GM21367 (cell line): ENCODE measurements at regions not wholly inside any gene's neighbourhood (a gene's known extent, or its start where the extent isn't known, plus 50 kb on each side); places are given as distances from the start of the nearest gene placed in this dataset.

Experiments
- ATAC-seq: cut with Tn5 transposase; IDR thresholded peaks from one replicate; pipeline ENCODE4 v1.9.1; 2021; ENCODE audit not compliant: unreplicated experiment

GRCh38 chr5:56493766-56494165, 260.6 kb upstream of the ANKRD55 start:
- no peak for ATAC-seq

GRCh38 chr5:56493308-56493707, 260.2 kb upstream of the ANKRD55 start:
- ATAC-seq = no peak

- ATAC-seq = no peak
Measured at GRCh38 chr5:56492812-56493211, 259.7 kb upstream of the ANKRD55 start.

- ATAC-seq = no peak
Measured at GRCh38 chr5:56490971-56491468, 257.9 kb upstream of the ANKRD55 start.

- ATAC-seq = no peak
Measured at GRCh38 chr5:56489272-56489671, 256.1 kb upstream of the ANKRD55 start.

- ATAC-seq = no peak
Measured at GRCh38 chr5:56487528-56488115, 254.5 kb upstream of the ANKRD55 start.

GRCh38 chr5:56482363-56482762, 249.2 kb upstream of the ANKRD55 start:
- no peak for ATAC-seq

- ATAC-seq = peak; percentile 49
Measured at GRCh38 chr5:56481428-56482357, 248.6 kb upstream of the ANKRD55 start.

- ATAC-seq = no peak
Measured at GRCh38 chr5:56480705-56481427, 247.7 kb upstream of the ANKRD55 start.

- ATAC-seq = peak; percentile 39
Measured at GRCh38 chr5:56480078-56480704, 247.1 kb upstream of the ANKRD55 start.

GRCh38 chr5:56479696-56480077, 246.6 kb upstream of the ANKRD55 start:
- ATAC-seq = no peak

- ATAC-seq = no peak
Measured at GRCh38 chr5:56479126-56479525, 246.0 kb upstream of the ANKRD55 start.

GRCh38 chr5:56478062-56478461, 244.9 kb upstream of the ANKRD55 start:
- no peak for ATAC-seq

- ATAC-seq = no peak
Measured at GRCh38 chr5:56476487-56476856, 243.3 kb upstream of the ANKRD55 start.

GRCh38 chr5:56475689-56476486, 242.8 kb upstream of the ANKRD55 start:
- ATAC-seq = no peak

- no peak for ATAC-seq
Measured at GRCh38 chr5:56471707-56472106, 238.6 kb upstream of the ANKRD55 start.

- no peak for ATAC-seq
Measured at GRCh38 chr5:56470007-56470406, 236.9 kb upstream of the ANKRD55 start.

- no peak for ATAC-seq
Measured at GRCh38 chr5:56468277-56468676, 235.1 kb upstream of the ANKRD55 start.

- no peak for ATAC-seq
Measured at GRCh38 chr5:56467176-56467717, 234.1 kb upstream of the ANKRD55 start.
